ENCODE measurements at regions not wholly inside any gene's neighbourhood (a gene's known extent, or its start where the extent isn't known, plus 50 kb on each side); places are given as distances from the start of the nearest gene placed in this dataset.
"Not testable (repeated sequence)": the region's sequence is repeated elsewhere in the genome, so short reads cannot be mapped to it uniquely, and the experiment has no call there.

- no peak for DNase-seq
Observed at GRCh38 chr10:23493711-23494110, 54.8 kb downstream of the OTUD1 start.

DNA sequence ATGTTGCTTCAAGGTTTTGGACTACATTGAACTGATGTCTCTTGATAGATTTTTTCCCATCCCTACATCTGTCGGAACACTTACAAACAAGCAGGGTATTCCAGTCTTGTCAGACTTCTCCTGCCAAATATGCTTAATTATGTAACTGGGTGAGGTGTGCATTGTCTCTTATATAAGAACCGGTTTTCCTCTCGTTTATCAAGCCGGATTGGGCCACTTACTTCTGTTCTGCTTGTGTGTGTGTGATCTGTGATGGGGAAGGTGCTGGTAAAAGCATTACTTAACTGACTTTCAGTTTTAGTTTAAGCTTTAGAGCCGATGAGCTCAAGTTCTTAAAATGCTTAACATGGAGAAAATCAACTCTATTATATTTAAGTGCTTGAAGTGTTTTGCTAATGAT, 57.9 kb downstream of the OTUD1 start:
- no peak for DNase-seq

DNA sequence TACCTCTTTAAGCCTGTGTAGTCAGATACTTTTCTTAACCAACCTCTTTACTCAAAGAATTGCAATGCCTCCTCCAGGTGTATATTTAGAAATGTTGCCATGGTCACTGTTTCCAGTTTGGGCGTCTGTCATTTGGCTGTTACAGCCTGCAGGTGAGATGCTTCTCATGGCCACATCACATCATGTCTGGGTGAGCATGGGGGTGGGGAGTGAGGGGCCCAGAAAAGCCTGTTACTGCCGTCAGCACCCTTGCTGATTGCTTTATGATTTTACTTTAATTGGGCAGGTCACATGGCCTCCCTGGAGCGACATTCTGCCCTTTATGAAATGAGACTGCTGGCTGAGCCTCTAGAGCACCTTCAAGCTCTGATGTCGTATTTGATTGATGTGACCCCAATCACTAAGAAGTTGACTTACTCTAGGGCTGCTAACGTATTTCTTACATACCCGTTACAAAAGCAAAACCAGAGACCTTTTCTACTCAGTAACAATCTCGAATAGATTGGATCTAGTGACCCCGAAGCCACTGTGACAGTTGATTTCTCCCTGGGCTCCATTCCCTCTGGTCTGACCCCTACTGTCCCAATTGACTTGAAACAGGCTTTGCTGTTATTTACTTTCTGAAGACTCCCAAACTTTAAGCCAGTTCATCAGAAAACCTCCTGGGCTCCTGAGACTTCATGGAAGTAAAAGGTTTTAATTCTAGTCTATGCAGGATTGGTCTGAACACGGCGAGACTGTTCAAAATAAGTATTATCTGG, 60.7 kb downstream of the OTUD1 start:
- no peak for DNase-seq

DNA sequence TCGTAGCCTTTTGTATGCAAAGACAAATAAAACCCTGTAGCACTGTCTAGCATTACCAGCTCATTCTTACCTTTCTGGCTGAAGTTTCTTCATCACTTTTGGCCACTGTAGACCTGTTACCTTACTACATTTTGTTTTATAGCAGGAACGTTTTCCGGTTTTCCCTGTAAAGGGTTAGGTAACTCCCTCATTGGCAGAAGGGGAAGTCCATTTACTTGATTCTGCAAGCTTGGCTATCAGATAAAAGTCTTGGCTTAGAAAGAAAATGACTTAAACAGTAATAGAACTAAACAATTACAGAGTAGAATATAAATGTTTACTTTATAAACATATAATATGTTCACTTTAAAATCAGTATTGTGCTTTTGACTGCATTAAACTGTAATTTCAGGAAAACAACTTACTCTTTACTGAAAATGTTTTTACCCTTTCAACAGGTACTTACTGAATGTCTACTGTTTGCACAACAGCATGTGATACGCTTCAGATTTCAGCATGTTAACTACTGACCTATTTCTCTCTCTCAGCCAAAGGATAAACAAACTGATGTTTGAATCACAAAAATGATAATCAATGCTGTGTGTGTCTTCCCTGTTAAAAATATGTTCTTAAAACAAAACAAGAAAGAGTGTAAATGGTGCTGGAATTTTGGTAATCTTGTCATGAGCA, 67.1 kb downstream of the OTUD1 start:
- no peak for DNase-seq

- no peak for DNase-seq
Observed at GRCh38 chr10:23512355-23513058, 73.6 kb downstream of the OTUD1 start.

DNA sequence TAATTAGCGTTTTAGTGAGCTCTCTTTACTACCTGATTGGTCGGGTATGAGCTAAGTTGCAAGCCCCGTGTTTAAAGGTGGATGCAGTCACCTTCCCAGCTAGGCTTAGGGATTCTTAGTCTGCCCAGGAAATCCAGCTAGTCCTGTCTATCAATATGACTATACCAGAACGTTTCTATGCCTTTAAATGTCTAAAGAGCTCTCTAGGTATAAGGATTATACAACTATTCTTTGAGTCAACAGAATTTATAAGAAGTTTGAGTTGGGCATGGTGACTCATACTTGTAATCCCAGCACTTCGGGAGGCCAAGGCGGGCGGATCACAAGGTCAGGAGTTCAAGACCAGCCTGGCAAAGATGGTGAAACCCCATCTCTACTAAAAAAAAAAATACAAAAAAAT, 74.7 kb downstream of the OTUD1 start:
- not testable (repeated sequence) for DNase-seq

GRCh38 chr10:23514321-23514720, 75.4 kb downstream of the OTUD1 start:
- DNase-seq, result no peak

GRCh38 chr10:23516530-23516929, 77.7 kb downstream of the OTUD1 start:
- DNase-seq, result peak; percentile 22

DNA sequence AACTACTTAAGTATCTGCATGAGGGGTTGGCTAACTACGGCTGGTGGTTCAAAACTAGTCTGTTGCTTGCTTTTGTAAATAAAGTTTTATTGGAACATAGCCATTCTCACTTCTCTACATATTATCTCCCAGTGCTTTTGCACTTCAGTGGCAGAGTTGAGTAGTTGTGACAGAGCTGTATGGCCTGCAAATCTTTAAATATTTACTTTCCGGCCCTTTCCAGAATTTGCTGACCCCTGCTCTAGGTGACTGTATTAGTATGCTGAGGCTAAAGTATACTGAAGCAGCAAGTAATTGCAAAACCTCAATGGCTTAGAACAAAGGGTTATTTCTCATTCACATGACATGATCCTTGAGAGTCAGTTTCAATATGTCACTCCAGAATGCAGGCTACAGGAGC, 78.3 kb downstream of the OTUD1 start:
- DNase-seq, result no peak

GRCh38 chr10:23521735-23522134, 82.9 kb downstream of the OTUD1 start:
- no peak for DNase-seq

DNA sequence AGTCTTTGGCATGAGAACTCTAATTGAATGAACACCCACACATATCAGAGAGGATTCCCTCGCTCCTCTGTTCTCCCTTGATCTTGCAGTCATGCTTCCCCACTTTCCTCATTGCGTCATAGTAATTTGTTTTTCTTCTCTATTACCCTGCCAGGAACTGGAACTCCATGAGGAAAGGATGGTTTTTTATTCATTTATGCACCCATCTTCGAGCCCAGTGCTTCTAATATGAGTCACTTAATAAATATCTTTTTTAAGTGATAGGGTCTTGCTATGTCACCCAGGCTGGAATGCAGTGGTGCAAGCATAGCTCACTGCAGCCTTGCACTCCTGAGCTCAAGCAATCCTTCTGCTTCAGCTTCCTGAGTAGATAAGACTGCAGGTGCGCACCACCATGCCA, 83.5 kb downstream of the OTUD1 start:
- DNase-seq, result no peak

DNA sequence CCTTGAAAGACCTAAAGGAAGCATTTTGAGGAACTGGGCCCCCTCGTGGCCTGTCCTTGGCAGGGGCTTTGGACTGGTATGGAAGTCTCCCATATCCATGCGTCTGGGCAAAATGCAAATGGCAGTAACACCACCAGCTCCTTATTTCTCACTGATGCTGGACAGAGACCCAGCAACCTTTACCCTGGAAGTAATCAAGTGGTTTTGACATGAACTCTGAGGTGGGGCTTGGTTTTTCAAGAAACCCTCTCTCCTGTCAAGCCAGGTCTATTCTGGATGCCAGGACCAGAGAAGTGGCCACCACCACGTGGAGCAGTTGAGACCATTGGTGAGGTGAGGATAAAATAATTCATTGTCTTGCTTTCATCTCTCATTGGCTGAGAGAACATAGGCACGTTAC, 84.4 kb downstream of the OTUD1 start:
- DNase-seq, result no peak

DNA sequence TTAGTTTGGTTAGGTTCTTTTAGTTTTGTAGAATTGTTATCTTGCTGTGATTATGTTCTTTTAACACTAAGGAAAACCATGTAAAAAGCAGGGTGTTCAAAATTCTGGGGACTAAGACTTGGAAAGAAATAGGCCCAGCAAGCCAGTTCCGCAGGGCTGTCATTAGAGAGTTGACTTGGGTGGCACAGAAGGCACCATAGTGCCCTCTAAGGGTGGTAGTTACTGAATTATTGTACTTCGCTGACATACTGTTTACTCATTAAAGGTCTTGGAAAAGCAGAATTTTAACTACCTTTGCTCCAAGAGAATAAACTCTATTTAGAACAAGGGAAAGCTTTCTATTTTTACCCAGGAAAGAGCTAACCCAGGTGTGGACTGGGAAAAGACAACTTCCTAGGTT, 86.5 kb downstream of the OTUD1 start:
- DNase-seq, result no peak

- no peak for DNase-seq
Observed at GRCh38 chr10:23528419-23528818, 89.5 kb downstream of the OTUD1 start.

DNA sequence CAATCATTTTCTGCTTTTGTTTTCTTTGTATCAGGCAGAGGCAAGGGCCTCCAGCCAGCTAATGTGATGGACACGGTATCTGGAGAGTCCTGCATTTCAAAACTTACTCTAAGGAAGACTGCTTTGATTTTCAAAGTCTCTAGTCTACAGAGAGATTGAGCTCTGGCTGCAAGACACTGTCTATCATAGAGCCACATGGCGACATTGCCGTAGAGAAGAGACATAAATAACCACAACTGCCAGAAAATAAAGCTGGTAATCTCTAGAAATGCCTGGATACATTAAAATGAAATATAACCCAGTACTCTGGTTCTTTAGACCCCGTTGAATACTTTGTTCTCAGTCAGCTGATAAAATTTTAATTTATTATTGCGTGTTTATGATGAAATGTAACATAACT, 90.8 kb downstream of the OTUD1 start:
- peak; percentile 49 for DNase-seq

GRCh38 chr10:23530079-23530478, 91.2 kb downstream of the OTUD1 start:
- no peak for DNase-seq

GRCh38 chr10:23533212-23533611, 94.3 kb downstream of the OTUD1 start:
- no peak for DNase-seq

DNA sequence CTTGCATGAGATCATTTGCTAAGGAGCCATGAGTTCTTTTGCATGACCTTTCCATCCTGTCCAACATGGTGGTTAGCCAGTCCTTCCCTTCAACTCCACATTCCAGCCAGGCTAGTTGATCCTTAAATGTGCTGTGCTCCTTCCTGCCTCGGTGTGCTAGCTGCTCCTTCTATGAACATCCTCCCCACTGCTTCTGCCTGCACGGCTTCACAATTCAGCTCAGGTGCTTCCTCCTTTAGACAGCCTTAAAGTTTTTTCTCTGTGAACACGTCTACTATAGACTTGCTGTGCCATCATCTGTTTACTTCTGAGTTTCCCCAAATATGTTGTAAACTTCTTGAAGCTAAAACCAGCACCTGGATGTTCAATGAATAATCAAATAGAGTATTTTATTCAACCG, 95.5 kb downstream of the OTUD1 start:
- DNase-seq, result no peak

DNA sequence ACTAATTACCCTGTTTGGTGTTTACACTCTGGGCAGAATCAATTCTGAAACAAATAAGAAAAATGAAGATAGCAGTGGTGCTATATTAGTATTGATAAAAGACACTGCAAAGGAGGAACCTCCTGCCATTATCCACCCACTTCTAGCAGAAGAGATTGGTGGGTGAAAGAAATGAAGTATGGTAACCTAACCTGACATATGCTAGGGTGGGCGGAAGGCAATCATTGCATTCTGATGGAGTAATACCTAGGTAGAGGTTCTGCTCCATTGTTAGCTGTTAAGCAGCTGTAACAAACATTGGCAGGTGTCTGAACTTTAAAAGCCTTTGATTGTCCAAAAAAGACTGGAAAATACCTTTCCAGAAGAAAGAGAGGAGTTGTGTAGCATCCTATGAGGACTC, 95.9 kb downstream of the OTUD1 start:
- no peak for DNase-seq

DNA sequence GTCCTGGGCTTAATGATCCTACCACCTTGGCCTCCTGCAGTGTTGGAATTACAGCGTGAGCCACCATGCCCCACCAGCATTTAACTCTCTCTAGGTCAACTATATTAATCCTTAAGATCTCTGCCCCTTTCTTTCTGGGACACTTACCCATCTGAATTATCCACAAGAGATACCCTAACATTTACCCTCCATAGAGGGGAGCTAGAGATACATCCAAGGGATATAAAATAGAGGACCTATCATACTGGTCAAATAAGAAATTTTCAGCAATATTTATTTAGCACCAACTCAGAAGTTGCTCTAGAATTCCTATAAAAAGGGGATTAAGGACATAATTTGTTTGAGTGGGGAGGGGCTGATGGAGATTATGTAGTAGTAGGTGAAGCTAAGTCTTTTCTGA, 96.5 kb downstream of the OTUD1 start:
- no peak for DNase-seq

DNA sequence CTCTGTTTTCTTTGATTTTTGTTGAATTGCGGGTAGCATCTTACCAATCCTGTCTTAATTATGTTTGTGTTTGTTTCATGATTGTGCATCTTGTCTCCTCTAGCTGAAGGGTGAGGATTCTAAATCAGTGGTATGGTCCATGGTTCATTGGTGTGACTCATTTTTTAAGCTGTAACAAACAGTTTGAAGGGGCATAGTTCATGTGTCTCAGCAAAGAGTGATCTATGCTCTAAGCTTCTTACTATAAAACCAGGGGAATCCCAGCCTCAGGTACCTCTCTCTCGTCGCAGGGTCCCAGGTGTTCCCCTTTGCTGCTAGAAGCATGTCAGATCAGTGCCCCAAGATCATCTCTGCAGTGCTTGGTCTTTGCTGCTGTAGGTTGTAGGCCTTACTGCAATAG, 100.1 kb downstream of the OTUD1 start:
- DNase-seq, result no peak

DNA sequence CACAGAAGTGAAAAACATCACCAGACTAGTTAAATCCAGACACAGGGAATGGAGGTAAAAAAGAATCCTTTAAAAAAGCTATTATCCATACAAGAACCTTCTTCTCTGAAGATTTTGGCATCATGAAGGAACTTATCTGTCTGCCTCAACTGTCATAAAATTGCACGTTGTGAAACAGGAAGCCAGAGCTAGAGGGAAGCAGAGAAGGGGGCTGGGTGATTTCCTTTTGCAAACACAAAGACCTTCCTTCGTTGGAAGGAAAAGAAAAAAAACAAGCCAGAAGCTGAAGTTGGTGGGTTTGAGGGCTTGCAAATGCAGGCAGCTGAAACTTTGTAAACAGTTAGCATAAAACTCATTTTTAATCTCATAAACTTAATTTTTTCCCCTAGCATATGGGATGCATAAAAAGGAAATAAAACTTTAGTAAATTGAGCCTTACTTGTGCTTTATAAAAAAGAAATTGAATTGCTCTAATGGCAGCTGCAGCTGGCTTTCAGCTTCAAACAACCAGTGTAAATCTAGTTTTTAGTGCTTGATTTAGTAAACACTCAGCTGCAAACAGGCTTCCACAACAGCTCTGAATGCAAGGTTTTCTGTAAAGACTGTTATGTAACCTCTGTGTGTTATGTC, 101.6 kb downstream of the OTUD1 start:
- no peak for DNase-seq

Measured in skin of body (tissue), 1 donor.